ENCODE measurements at regions not wholly inside any gene's neighbourhood (a gene's known extent, or its start where the extent isn't known, plus 50 kb on each side); places are given as distances from the start of the nearest gene placed in this dataset.

DNA sequence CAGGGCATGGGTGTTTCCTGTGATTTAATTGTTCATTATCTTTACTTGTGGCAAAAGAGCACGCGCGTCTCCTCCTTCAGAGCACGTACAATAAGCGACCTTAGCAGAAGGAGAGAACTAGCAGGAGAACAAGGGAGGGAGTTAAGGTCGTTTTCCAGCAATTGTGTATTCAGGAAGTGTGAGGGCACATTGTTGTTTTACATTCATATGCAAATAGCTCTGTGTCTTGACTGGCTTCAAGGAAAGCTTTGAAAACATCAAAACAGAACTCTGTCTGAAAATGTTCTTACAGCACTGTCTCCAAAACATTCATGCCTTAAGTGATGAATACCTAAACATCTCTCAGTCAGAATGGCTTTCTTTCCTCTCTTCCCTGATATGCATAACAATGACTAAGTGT lies 499.1 kb downstream of the ACTR3B start:
- no peak for DNase-seq (ENCODE audit: low spot score)
- no peaks in the 10 kb centered on the region for H3K9me3 ChIP-seq (ENCODE audit: control insufficient read depth in 4 of 4, low read length in 3 of 4)
- no peak overlapping the region for H3K4me3 ChIP-seq (ENCODE audit: low read depth in 1 of 3, low read length in 3 of 3)
- H3K27me3 ChIP-seq (ENCODE audit: control insufficient read depth in 4 of 4, insufficient read depth in 4 of 4, low read length in 3 of 4) = no peaks in the 10 kb centered on the region
- no peaks in the 10 kb centered on the region for H3K4me1 ChIP-seq (ENCODE audit: control insufficient read depth in 4 of 4, insufficient read depth in 4 of 4, low read length in 3 of 4)
- TF ChIP-seq MAX (IDR thresholded peaks at IDR 0.05) (no peak), GABPA (IDR thresholded peaks at IDR 0.05 in 1 of 2, conservative IDR thresholded peaks at IDR 0.05 in 1 of 2) (no peak), CTCF (IDR thresholded peaks at IDR 0.05; ENCODE audit: low read depth, low read length, missing input control) (no peak), NR2F2 (IDR thresholded peaks at IDR 0.05) (no peak), EGR1 (IDR thresholded peaks at IDR 0.05; ENCODE audit: low read depth in 2 of 2) (no peak), HNF4A (conservative IDR thresholded peaks at IDR 0.05) (no peak), FOXA2 (IDR thresholded peaks at IDR 0.05) (no peak), JUND (IDR thresholded peaks at IDR 0.05) (no peak)
- TF ChIP-seq, protein P1, sequence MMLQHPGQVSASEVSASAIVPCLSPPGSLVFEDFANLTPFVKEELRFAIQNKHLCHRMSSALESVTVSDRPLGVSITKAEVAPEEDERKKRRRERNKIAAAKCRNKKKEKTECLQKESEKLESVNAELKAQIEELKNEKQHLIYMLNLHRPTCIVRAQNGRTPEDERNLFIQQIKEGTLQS (IDR thresholded peaks at IDR 0.05) = no peak
- WGBS = 63% methylated on average over 6 of the region's 6 CpGs
- no peaks in the 10 kb centered on the region for H3K36me3 ChIP-seq (ENCODE audit: control insufficient read depth in 4 of 4, insufficient read depth in 3 of 4, low read depth in 1 of 4, low read length in 3 of 4)
- no peak overlapping the region for H3K27ac ChIP-seq (ENCODE audit: low read depth in 1 of 2, low read length in 2 of 2)
- H3K9ac ChIP-seq (ENCODE audit: low read depth in 1 of 2, low read length in 2 of 2) = no peak overlapping the region

GRCh38 chr7:153276394-153276793 lies 516.8 kb downstream of the ACTR3B start:
- DNase-seq (ENCODE audit: low spot score) = no peak
- 81% methylated on average over 2 of the region's 2 CpGs for WGBS
- Histone ChIP-seq H3K9me3 (ENCODE audit: control insufficient read depth in 4 of 4, low read length in 3 of 4) (peaks cover 0 to 6% (median under 1%) of the 10 kb centered on the region in 4 donors), H3K4me3 (ENCODE audit: low read depth in 1 of 3, low read length in 3 of 3) (no peak overlapping the region), H3K36me3 (ENCODE audit: control insufficient read depth in 4 of 4, insufficient read depth in 3 of 4, low read depth in 1 of 4, low read length in 3 of 4) (no peaks in the 10 kb centered on the region), H3K4me1 (ENCODE audit: control insufficient read depth in 4 of 4, insufficient read depth in 4 of 4, low read length in 3 of 4) (no peaks in the 10 kb centered on the region), H3K9ac (ENCODE audit: low read depth in 1 of 2, low read length in 2 of 2) (no peak overlapping the region), H3K27ac (ENCODE audit: low read depth in 1 of 2, low read length in 2 of 2) (no peak overlapping the region), H3K27me3 (ENCODE audit: control insufficient read depth in 4 of 4, insufficient read depth in 4 of 4, low read length in 3 of 4) (peaks cover 0 to 2% (median 0%) of the 10 kb centered on the region in 4 donors)
- no peak for TF ChIP-seq SP1 (IDR thresholded peaks at IDR 0.05)
- no peak for TF ChIP-seq MAX (IDR thresholded peaks at IDR 0.05)
- TF ChIP-seq RXRA (IDR thresholded peaks at IDR 0.05) = no peak
- no peak for TF ChIP-seq HNF4A (conservative IDR thresholded peaks at IDR 0.05)

GRCh38 chr7:153286763-153287162 lies 527.2 kb downstream of the ACTR3B start:
- no peak for TF ChIP-seq YY1 (IDR thresholded peaks at IDR 0.05)
- TF ChIP-seq NR2F2 (IDR thresholded peaks at IDR 0.05) = no peak
- TF ChIP-seq, protein P2, sequence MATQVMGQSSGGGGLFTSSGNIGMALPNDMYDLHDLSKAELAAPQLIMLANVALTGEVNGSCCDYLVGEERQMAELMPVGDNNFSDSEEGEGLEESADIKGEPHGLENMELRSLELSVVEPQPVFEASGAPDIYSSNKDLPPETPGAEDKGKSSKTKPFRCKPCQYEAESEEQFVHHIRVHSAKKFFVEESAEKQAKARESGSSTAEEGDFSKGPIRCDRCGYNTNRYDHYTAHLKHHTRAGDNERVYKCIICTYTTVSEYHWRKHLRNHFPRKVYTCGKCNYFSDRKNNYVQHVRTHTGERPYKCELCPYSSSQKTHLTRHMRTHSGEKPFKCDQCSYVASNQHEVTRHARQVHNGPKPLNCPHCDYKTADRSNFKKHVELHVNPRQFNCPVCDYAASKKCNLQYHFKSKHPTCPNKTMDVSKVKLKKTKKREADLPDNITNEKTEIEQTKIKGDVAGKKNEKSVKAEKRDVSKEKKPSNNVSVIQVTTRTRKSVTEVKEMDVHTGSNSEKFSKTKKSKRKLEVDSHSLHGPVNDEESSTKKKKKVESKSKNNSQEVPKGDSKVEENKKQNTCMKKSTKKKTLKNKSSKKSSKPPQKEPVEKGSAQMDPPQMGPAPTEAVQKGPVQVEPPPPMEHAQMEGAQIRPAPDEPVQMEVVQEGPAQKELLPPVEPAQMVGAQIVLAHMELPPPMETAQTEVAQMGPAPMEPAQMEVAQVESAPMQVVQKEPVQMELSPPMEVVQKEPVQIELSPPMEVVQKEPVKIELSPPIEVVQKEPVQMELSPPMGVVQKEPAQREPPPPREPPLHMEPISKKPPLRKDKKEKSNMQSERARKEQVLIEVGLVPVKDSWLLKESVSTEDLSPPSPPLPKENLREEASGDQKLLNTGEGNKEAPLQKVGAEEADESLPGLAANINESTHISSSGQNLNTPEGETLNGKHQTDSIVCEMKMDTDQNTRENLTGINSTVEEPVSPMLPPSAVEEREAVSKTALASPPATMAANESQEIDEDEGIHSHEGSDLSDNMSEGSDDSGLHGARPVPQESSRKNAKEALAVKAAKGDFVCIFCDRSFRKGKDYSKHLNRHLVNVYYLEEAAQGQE (IDR thresholded peaks at IDR 0.05) = no peak
- TF ChIP-seq TAF1 (conservative IDR thresholded peaks at IDR 0.05) = no peak
- no peak for TF ChIP-seq FOXA2 (IDR thresholded peaks at IDR 0.05)
- TF ChIP-seq, protein P1 (IDR thresholded peaks at IDR 0.05) = no peak
- TF ChIP-seq HNF4G (IDR thresholded peaks at IDR 0.05) = no peak
- Histone ChIP-seq H3K9ac (ENCODE audit: low read depth in 1 of 2, low read length in 2 of 2) (no peak overlapping the region), H3K27me3 (ENCODE audit: control insufficient read depth in 4 of 4, insufficient read depth in 4 of 4, low read length in 3 of 4) (no peaks in the 10 kb centered on the region), H3K9me3 (ENCODE audit: control insufficient read depth in 4 of 4, low read length in 3 of 4) (peaks cover 0 to 3% (median 0%) of the 10 kb centered on the region in 4 donors), H3K36me3 (ENCODE audit: control insufficient read depth in 4 of 4, insufficient read depth in 3 of 4, low read depth in 1 of 4, low read length in 3 of 4) (no peaks in the 10 kb centered on the region), H3K4me3 (ENCODE audit: low read depth in 1 of 3, low read length in 3 of 3) (no peak overlapping the region), H3K27ac (ENCODE audit: low read depth in 1 of 2, low read length in 2 of 2) (no peak overlapping the region), H3K4me1 (ENCODE audit: control insufficient read depth in 4 of 4, insufficient read depth in 4 of 4, low read length in 3 of 4) (no peaks in the 10 kb centered on the region)
- 81% methylated on average over 13 of the region's 13 CpGs for WGBS
- DNase-seq (ENCODE audit: low spot score) = no peak

Data from liver (tissue), 8 donors.